ENCODE measurements at regions not wholly inside any gene's neighbourhood (a gene's known extent, or its start where the extent isn't known, plus 50 kb on each side); places are given as distances from the start of the nearest gene placed in this dataset.

GRCh38 chr13:47190696-47191305 is 293.9 kb upstream of the HTR2A start:
- TF ChIP-seq CTCF (IDR thresholded peaks at IDR 0.05) (no peak), POLR2A (IDR thresholded peaks at IDR 0.05) (no peak)
